K562 (cell line): ENCODE measurements at regions not wholly inside any gene's neighbourhood (a gene's known extent, or its start where the extent isn't known, plus 50 kb on each side); places are given as distances from the start of the nearest gene placed in this dataset.

ENCODE experiments used
- EHMT2 ChIP-seq: fragments of 450-650 bp; IDR thresholded peaks from 2 replicates; pipeline ENCODE4 v1.6.1; 2018; ENCODE audit warnings: antibody characterized with exemption
- SP1 ChIP-seq: sonication (generic); formaldehyde crosslinking; IDR thresholded peaks from 2 replicates; pipeline ENCODE4 v1.8.1; 2022; ENCODE audit warnings: mild to moderate bottlenecking, missing genetic modification reagents

DNA sequence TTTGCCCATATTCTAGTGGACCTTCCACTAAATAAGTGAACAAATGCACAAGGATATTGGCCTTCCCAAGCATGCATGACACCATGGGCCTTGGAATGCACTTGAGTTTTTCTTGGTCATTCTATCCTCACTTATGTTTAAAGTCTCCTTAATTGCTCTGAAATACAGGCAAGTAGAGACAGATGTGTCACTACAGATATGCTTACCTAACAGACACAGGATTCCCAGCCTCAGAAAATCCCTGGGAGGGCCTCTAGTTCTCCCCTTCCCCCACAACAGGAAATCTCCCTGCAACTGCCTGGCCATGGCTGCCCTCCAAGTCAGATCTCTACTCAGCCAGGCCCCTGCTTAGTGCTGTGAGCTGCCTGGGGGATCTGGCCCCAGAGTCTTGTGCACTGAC, 445.2 kb downstream of the IRS1 start:
- TF ChIP-seq SP1 (CRISPR knock-in tag) (no peak), EHMT2 (no peak)
